ENCODE measurements at regions not wholly inside any gene's neighbourhood (a gene's known extent, or its start where the extent isn't known, plus 50 kb on each side); places are given as distances from the start of the nearest gene placed in this dataset.
"Not testable (repeated sequence)": the region's sequence is repeated elsewhere in the genome, so short reads cannot be mapped to it uniquely, and the experiment has no call there.

GRCh38 chr14:52150162-52150561 lies 81.3 kb upstream of the NID2 start:
- no peak overlapping the region for H3K4me3 ChIP-seq
- no peak for TF ChIP-seq CTCF (IDR thresholded peaks at IDR 0.05)
- no peak for TF ChIP-seq POLR2A (IDR thresholded peaks at IDR 0.05)

DNA sequence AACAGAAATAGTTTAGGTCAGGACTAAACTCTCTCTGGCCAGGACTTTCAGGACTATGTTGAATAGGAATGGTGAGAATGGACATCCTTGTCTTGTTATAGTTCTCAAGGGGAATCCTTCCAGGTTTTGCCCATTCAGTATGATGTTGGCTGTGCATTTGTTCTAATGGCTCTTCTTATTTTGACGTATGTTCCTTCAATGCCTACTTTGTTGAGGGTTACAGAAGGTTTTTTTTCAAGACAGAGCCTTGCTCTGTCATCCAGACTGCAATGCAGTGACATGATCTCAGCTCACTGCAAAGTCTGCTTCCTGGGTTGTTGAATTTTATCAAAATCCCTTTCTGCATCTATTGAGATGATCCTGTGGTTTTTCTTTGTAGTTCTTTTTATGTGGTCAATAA lies 79.5 kb upstream of the NID2 start:
- Histone ChIP-seq H3K27me3 (no peaks in the 10 kb centered on the region), H3K36me3 (replicated peaks in 1 of 2) (no peaks in the 10 kb centered on the region), H3K4me3 (no peak overlapping the region), H3K4me1 (replicated peaks in 1 of 2) (no peaks in the 10 kb centered on the region), H3K27ac (no peak overlapping the region), H3K9me3 (replicated peaks in 1 of 3) (no peaks in the 10 kb centered on the region)
- intact Hi-C loops (cut with DNase I), result no loop called here
- WGBS, 4 donors, result 45 to 72% (median 64%) methylated on average over 1 of the region's 1 CpG
- no peak for TF ChIP-seq CTCF (IDR thresholded peaks at IDR 0.05)
- no peak for TF ChIP-seq POLR2A (IDR thresholded peaks at IDR 0.05)
- DNase-seq, result no peak

More at GRCh38 chr14:52150162-52150561, 81.3 kb upstream of the NID2 start:
- intact Hi-C loops (cut with DNase I), result no loop called here
- no peaks in the 10 kb centered on the region for H3K36me3 ChIP-seq (replicated peaks in 1 of 2)
- H3K27me3 ChIP-seq, result no peaks in the 10 kb centered on the region
- H3K9me3 ChIP-seq (replicated peaks in 1 of 3), result no peaks in the 10 kb centered on the region
- no peaks in the 10 kb centered on the region for H3K4me1 ChIP-seq (replicated peaks in 1 of 2)
- DNase-seq, result no peak
- H3K27ac ChIP-seq, result no peak overlapping the region
- WGBS, 4 donors, result 67 to 85% (median 77%) methylated on average over 1 to 2 of the region's 2 CpGs

DNA sequence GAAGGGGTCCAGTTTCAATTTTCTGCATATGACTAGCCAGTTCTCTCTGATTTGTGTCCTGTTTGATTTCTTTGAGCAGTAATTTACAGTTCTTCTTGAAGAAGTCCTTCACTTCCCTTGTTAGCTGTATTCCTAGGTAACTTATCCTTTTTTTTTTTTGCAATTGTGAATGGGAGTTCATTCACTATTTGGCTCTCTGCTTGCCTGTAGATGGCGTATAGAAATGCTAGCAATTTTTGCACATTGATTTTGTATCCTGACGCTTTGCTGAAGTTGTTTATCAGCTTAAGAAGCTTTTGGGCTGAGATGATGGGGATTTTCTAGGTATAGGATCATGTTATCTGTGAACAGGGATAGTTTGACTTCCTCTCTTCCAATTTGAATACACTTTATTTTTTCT lies 77.6 kb upstream of the NID2 start:
- no peaks in the 10 kb centered on the region for H3K27me3 ChIP-seq
- DNase-seq, result no peak
- no peak overlapping the region for H3K4me3 ChIP-seq
- H3K27ac ChIP-seq, result no peak overlapping the region
- H3K9me3 ChIP-seq (replicated peaks in 1 of 3), result no peaks in the 10 kb centered on the region
- intact Hi-C loops (cut with DNase I), result no loop called here
- no peaks in the 10 kb centered on the region for H3K4me1 ChIP-seq (replicated peaks in 1 of 2)
- 12 to 37% (median 16%) methylated on average over 2 of the region's 2 CpGs for WGBS, 4 donors
- TF ChIP-seq CTCF (IDR thresholded peaks at IDR 0.05) (no peak), POLR2A (IDR thresholded peaks at IDR 0.05) (no peak)
- no peaks in the 10 kb centered on the region for H3K36me3 ChIP-seq (replicated peaks in 1 of 2)

DNA sequence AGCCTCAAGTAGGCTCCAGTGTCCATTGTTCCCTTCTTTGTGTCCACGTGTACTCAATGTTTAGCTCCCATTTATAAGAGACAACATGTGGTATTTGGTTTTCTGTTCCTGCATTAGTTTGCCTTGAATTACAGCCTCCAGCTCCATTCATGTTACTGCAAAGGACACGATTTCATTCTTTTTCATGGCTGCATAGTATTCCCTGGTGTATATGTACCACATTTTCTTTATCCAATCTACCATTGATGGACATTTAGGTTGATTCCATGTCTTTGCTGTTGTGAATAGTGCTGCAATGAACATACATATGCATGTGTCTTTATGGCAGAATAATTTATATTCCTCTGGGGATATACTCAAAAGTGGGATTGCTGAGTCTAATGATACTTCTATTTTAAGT lies 75.2 kb upstream of the NID2 start:
- H3K9me3 ChIP-seq (replicated peaks in 1 of 3); H3K27me3 ChIP-seq; DNase-seq; intact Hi-C loops (cut with DNase I); H3K27ac ChIP-seq; H3K36me3 ChIP-seq (replicated peaks in 1 of 2); H3K4me1 ChIP-seq (replicated peaks in 1 of 2); H3K4me3 ChIP-seq: not testable (repeated sequence)
- 69 to 87% (median 78%) methylated on average over 2 of the region's 2 CpGs for WGBS, 4 donors

DNA sequence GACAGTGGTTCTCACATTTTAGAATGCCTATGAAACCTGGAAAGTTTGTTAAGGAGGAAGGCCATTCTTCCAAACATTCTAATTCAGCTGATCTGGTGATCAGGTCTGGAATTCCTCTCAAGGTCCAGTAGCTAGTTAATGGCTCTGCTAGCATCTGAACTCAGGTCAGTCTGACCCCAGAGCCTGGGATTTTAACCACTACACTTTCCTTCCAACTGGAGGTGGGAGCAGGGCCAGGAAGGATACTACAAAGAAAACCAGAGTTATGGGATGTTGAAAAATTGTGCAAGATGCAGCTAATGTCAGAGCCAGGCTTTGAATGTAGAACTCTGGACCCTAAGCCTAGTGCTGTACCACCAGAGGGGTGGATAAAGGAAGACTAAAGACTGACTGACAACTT lies 73.6 kb upstream of the NID2 start:
- Histone ChIP-seq H3K27me3 (no peaks in the 10 kb centered on the region), H3K27ac (no peak overlapping the region), H3K9me3 (replicated peaks in 1 of 3) (no peaks in the 10 kb centered on the region), H3K4me1 (replicated peaks in 1 of 2) (no peaks in the 10 kb centered on the region), H3K36me3 (replicated peaks in 1 of 2) (no peaks in the 10 kb centered on the region), H3K4me3 (no peak overlapping the region)
- intact Hi-C loops (cut with DNase I), result no loop called here
- DNase-seq, result no peak
- no peak for TF ChIP-seq POLR2A (IDR thresholded peaks at IDR 0.05)

Measured in adrenal gland (tissue), 9 donors.